ENCODE measurements at regions not wholly inside any gene's neighbourhood (a gene's known extent, or its start where the extent isn't known, plus 50 kb on each side); places are given as distances from the start of the nearest gene placed in this dataset.

GRCh38 chr5:88144219-88145001 lies 124.2 kb downstream of the TMEM161B start:
- Histone ChIP-seq H2AFZ (ENCODE audit: low read depth, low read length) (no peak overlapping the region), H3K4me2 (ENCODE audit: insufficient read depth, low read length) (no peak overlapping the region; the same call in 1 of the 2 replicates), H3K9ac (ENCODE audit: insufficient read depth in 1 of 2, low read depth in 2 of 2, low read length in 2 of 2) (no peak overlapping the region), H3K4me3 (no peak overlapping the region), H3K4me1 (replicated peaks in 1 of 2; ENCODE audit: control insufficient read depth in 2 of 2, insufficient read depth in 2 of 2, low read length in 2 of 2) (peaks cover 3 to 7% of the 10 kb centered on the region in 2 experiments; a peak in 4 of 5 replicates), H3K9me3 (replicated peaks; ENCODE audit: control insufficient read depth, insufficient read depth, low read depth, low read length) (no peaks in the 10 kb centered on the region), H3K9me1 (ENCODE audit: control insufficient read depth, insufficient read depth, low read length) (no peaks in the 10 kb centered on the region), H3K79me2 (ENCODE audit: control insufficient read depth, insufficient read depth, low read length) (no peaks in the 10 kb centered on the region), H3K27me3 (ENCODE audit: control insufficient read depth in 2 of 2, insufficient read depth in 2 of 2, low read length in 2 of 2) (peaks cover 23 to 30% of the 10 kb centered on the region in 2 experiments; a peak in 4 of 5 replicates), H3K36me3 (ENCODE audit: control insufficient read depth, insufficient read depth, low read length) (no peaks in the 10 kb centered on the region), H4K20me1 (replicated peaks; ENCODE audit: control insufficient read depth, insufficient read depth, low read length) (no peaks in the 10 kb centered on the region), H3K27ac (ENCODE audit: extremely low read depth, low read depth, low read length) (no peak overlapping the region)
- TF ChIP-seq ZNF133 (CRISPR knock-in tag; IDR thresholded peaks at IDR 0.05) (no peak), MYBL2 (IDR thresholded peaks at IDR 0.05; ENCODE audit: low read depth) (no peak), MYBL2 (CRISPR knock-in tag; IDR thresholded peaks at IDR 0.05; ENCODE audit: borderline replicate concordance) (no peak), ZNF436 (CRISPR knock-in tag; IDR thresholded peaks at IDR 0.05) (no peak), ATF7 (IDR thresholded peaks at IDR 0.05) (no peak), FOSL1 (tag; conservative IDR thresholded peaks at IDR 0.05) (no peak), ZNF699 (CRISPR knock-in tag; IDR thresholded peaks at IDR 0.05; ENCODE audit: insufficient replicate concordance) (no peak), GTF2B (IDR thresholded peaks at IDR 0.05; ENCODE audit: extremely low read depth, insufficient read length) (no peak), POLR2G (IDR thresholded peaks at IDR 0.05; ENCODE audit: low read depth, low read length) (no peak), TBP (optimal IDR thresholded peaks at IDR 0.05; ENCODE audit: low read depth, low read length) (no peak), ZBED1 (IDR thresholded peaks at IDR 0.05) (no peak), ARHGAP35 (IDR thresholded peaks at IDR 0.05; ENCODE audit: partially characterized antibody) (no peak), STAT5A (IDR thresholded peaks at IDR 0.05; ENCODE audit: borderline replicate concordance, low read length) (no peak)
- ATAC-seq (no peak), DNase-seq (ENCODE audit: extremely low read depth in 1 of 4, low spot score in 3 of 4) (no peak), FAIRE-seq (no peak)
- intact Hi-C loops (cut with micrococcal nuclease) (loop anchor here (5.0 to 10.0 kb wide), 5 partner anchors 123 to 538 kb away; partner anchors contain the start of gene TMEM161B), in situ Hi-C loops (cut with MboI) (loop anchor here (10.0 kb wide), 1 partner anchor 530 kb away; no protein-coding TSS in a partner anchor)
- 17% methylated on average over 25 of the region's 28 CpGs for WGBS (ENCODE audit: insufficient coverage, low coverage, missing lambda C conversion rate)
- BruUV-seq (replicated peaks) = no TSS peak
- CTCF ChIA-PET (ENCODE audit: low intra/inter-chr PET ratio) = no interaction called here
- POLR2A ChIA-PET = no interaction called here

Measured in K562 (cell line).